ENCODE measurements at regions not wholly inside any gene's neighbourhood (a gene's known extent, or its start where the extent isn't known, plus 50 kb on each side); places are given as distances from the start of the nearest gene placed in this dataset.

- DNase-seq, result no peak
Observed at GRCh38 chr4:16993956-16994840, 95.8 kb upstream of the LDB2 start.

DNA sequence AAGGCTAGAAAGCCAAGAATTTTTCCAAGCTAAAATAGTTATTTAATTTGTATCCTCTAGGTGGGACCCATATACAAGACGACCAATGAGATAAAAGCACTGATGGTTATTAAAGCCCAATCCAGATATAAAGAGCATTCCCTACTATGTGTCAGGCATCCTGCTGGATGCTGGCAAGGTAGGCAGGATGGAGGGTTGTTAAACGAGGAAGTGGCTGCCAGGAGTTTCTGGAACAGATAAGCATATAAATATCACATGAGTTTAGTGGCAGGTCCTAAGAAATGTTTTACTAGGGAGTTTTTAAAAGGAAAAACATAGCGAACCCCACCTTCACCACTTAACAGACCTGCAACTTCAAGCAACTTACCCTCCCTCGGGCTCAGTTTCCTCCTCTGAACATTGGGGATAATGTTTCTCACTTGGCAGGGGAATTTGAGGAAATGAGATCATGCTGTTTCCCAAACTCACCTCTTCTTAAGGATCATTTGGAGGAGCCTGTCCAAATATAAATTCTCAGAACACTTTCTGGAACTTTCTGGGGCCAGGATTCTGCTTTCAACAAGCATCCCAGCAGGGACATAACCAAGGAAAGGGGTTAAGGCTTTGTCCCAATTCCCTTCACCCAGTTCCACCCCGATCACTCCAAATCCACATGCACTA, 94.3 kb upstream of the LDB2 start:
- DNase-seq, result no peak

GRCh38 chr4:16991450-16991849, 93.0 kb upstream of the LDB2 start:
- DNase-seq, result no peak

DNA sequence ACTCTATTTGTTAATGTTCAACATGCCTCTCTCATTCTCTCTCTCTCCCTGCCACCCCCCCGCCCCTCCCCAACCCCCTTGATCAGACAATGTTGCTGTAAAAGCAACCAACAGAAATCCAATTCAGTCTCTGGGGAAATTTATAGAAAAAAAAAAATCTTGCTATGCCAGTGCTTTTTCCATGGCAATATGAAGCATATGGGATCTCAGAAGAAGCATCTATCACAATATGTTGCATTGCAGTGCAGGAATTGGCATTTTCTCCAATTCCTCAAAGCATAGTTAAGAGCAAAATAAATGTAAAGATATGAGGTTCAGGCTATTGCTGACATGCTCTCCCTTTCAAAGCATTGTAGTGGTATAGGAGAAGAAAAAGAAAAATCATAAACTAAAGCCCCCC, 90.9 kb upstream of the LDB2 start:
- no peak for DNase-seq

- no peak for DNase-seq
Observed at GRCh38 chr4:16988814-16989213, 90.4 kb upstream of the LDB2 start.

DNA sequence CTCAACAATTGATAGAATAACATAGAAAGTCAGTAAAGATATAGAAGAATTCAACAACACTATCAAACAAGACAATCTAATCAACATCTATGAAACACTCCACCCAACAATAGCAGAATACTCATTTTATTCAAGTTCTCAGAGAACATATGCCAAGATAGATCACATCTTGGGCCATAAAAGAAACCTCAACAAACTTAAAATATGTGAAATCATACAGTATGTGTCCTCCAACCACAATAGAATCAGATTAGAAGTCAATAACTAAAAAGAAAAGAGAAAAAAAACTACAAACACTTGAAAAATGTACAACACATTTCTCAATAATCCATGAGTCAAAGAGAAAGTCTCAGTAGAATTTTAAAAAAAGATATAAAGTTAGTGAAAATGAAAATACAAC, 78.6 kb upstream of the LDB2 start:
- no peak for DNase-seq

- DNase-seq, result no peak
Observed at GRCh38 chr4:16969696-16970135, 71.3 kb upstream of the LDB2 start.

DNA sequence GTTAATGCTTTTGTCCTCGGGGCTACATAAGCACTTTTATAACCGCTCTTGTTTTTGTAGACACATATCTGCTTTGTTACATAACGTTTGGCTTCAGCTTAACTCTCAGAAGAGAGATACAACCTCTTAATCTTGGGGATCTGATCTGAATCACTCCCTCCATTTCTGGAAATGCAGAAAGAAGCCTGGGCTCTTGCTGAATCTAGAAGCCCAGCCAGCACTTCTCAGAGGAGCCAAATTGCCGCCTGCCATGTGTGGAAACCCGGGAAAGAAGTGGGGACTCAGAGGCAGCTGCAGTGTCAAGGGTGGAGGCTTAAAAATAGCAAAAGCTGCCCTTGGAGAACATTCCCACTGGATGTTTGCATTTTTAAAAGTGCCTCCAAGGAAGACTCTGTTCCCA, 69.3 kb upstream of the LDB2 start:
- no peak for DNase-seq

DNA sequence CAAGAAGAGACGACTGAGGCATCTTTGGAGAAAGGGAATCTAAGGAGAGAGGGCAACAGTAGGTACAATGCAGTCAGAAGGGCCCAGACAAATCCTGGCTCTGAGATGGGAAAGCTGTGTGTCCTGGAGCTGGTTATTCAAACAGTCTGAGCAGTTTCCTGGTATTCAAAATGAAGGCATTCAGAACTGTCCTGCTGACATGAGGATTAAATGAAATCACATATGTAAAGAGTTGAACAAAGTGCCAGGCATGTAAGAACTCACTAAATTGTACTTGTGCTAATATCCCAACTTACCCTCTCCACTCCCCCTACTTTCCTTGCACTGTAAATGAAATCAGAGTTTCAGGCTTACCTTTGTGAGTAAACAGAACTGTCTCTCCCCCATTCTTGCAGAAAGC, 60.9 kb upstream of the LDB2 start:
- no peak for DNase-seq

- no peak for DNase-seq
Observed at GRCh38 chr4:16952896-16953630, 54.6 kb upstream of the LDB2 start.

DNA sequence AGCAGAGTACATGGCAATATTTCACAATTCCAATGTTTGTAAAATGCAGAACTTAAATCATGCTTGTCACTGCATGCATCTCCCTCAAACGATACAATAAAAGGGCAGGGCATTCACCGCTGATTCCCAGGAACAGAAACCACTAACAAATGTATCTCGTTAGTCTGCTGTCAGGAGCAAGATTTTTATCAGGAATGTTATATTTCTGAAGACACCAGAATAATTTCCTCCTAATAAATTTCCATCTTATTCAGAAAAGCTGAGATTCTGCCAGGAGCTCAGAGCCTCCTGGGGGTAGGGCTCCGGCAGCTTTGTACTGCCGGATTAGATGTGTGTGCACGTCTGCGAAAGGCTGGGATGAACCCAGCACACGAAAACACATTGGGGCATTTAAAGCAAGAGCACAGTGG, 54.0 kb upstream of the LDB2 start:
- DNase-seq, result no peak
